Stimulated activated CD8-positive, alpha-beta memory T cell treated with anti-CD3 and anti-CD28 coated beads, Interleukin-7, amount 100 ng/mL, for 24 hours (primary cell): ENCODE measurements at regions not wholly inside any gene's neighbourhood (a gene's known extent, or its start where the extent isn't known, plus 50 kb on each side); places are given as distances from the start of the nearest gene placed in this dataset.
"Not testable (repeated sequence)": the region's sequence is repeated elsewhere in the genome, so short reads cannot be mapped to it uniquely, and the experiment has no call there.

Experiments used
- DNase-seq: peaks from one replicate; pipeline ENCODE4 v3.0.0-alpha.2; 2020; ENCODE audit warnings: low read depth

- no peak for DNase-seq
Observed at GRCh38 chr2:239600001-239600593, 199.3 kb upstream of the HDAC4 start.

- DNase-seq = no peak
Observed at GRCh38 chr2:239599299-239599698, 198.5 kb upstream of the HDAC4 start.

DNA sequence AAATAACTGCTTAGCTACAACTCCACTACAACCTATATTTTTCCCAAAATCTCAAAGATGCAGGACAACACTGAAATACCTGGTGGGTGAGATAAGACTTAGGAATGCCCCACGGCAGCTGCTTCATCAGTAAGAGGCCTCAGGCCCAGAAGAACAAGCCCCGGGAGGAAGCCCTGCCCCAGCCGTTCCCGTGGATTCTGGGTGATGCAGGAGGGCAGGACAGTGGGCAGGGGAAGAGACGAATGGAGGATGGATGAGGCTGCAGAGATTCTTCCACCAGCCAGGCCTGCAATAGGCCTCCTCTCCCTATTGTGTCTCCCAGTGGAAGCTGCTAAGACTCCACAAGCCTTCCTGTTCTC, 197.9 kb upstream of the HDAC4 start:
- no peak for DNase-seq

GRCh38 chr2:239598011-239598731, 197.4 kb upstream of the HDAC4 start:
- DNase-seq = no peak

DNA sequence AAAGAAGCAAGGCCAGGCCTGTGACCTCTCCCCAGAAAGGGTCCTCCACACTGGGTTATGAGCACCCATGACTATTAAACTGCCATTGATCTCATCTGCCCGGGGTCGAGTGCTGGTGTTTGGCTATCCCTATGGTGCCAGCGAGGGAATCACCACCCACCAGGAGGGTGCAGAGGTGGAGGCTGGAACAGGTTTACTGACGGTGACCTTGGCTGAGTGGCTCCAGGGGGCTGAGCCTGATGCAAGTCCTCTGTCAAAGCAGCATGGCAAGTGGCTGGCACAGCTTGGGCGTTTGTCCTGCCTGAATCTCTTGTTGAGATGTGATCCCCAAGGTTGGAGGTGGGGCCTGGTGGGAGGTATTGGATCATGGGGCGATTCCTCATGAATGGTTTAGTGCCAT, 196.4 kb upstream of the HDAC4 start:
- no peak for DNase-seq

- DNase-seq = no peak
Observed at GRCh38 chr2:239596792-239597191, 196.0 kb upstream of the HDAC4 start.

- no peak for DNase-seq
Observed at GRCh38 chr2:239596253-239596652, 195.4 kb upstream of the HDAC4 start.

DNA sequence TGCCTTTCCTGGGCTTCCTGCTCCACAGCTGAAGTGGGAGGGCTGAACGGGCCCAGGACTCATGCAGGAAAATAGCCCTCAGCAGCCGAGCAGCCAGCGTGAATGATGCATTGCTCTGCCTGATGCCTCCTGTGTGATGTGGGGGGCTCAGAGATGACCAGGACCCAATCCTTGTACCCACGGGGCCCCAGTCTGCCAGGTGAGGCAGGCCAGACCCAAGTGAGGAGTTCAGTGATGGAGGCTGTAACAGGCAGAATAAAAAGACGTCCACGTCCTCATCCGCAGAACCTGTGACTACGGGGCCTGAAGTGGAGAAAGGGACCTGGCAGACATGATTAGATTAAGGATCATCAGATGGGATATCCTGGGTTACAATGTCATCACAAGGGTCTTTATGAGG, 194.9 kb upstream of the HDAC4 start:
- no peak for DNase-seq

DNA sequence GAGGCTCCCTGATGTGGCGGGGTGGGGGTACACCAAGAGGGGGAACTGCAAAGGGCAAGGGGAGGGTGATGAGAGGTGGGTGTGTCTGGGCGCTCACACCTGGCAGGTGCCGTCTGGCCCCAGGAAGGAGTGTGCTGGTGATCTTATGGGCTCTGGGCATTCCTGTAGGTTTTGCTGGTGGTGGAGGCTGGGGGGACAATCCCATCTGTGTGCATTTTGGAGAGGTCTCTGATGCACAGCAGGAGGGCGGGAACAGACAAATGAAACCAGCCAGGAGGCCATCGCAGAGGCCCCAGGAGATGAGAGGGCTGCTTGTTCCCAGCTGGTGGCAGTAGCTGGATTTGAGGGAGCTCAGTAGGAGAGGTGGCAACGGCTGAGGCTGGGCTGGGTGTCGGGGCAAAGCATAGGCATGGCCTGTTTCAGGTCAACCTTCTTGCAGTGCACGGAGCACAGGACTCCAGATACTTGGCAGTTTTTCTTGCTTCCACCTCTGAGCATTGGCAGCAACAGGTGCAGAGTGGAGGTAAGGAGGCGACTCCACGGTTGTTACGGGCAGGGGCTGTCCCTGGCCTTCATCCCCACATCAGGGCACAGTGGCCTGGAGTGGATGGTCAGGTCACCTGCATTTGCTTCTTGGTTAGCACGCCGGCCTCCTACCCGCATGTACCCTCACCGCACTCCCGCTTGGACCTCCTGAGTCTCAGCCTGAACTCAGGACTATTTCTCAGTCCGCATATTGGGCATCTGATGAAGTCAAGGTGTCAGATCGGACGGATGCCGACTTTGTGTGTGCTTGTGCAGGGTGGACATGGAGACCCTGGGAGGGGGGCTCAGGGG, 194.2 kb upstream of the HDAC4 start:
- DNase-seq = no peak

DNA sequence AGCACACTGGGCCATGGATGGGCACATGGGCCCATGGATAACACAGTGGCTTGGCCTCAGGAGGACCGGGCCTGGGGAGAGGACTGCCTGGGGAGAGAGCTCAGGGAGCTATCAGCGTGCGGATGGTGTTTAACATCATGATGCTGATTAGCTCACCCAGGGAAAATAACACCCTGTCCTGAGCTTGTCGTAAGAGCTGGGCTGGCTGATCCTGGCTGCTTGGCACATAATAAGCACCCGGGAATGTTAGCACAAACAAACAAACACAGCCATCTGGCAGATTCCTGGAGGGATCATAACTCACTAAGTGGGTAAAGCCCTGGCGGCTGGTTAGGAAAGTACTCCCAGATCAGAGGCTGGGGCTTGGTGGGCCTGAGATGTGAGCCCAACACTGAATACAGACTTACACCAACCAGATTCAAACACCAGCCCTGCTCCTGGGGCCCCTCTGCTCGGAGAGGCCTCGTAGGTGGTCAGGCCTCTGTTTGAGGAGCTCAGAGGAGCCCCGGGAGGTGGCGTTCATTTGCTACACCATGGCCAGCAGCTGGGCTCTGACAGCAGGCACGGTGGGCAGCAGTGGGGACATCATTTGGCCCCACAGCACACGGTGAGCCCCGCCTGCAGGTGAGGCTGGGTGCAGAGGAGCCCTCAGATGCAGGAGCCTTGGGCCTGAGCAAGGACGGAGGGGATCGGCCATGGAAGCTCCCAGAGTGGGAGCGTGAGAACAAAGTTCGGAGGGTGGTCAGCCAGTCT, 193.4 kb upstream of the HDAC4 start:
- DNase-seq = no peak

DNA sequence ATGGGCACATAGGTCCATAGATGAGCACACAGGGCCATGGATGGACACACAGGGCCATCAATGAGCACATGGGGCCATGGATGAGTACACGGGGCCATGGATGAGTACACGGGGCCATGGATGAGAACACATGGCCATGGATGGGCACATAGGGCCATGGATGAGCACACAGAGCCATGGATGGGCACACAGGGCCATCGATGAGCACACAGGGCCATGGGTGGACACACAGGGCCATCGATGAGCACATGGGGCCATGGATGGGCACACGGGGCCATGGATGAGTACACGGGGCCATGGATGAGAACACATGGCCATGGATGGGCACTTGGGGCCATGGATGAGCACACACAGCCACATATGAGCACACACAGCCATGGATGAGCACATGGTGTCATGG, 192.6 kb upstream of the HDAC4 start:
- no peak for DNase-seq

DNA sequence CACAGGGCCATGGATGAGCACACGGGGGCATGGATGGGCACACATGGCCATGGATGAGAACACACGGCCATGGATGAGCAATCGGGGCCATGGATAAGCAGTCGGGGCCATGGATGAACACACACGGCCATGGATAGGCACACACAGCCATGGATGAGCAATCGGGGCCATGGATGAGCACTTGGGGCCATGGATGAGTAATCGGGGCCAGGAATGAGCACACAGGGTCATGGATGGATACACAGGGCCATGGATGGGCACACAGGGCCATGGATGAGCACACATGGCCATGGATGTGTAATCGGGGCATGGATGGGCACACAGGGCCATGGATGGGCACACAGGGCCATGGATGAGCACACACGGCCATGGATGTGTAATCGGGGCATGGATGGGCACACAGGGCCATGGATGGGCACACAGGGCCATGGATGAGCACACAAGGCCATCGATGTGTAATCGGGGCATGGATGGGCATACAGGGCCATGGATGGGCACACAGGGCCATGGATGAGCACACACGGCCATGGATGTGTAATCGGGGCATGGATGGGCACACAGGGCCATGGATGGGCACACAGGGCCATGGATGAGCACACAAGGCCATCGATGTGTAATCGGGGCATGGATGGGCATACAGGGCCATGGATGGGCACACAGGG, 191.9 kb upstream of the HDAC4 start:
- not testable (repeated sequence) for DNase-seq

DNA sequence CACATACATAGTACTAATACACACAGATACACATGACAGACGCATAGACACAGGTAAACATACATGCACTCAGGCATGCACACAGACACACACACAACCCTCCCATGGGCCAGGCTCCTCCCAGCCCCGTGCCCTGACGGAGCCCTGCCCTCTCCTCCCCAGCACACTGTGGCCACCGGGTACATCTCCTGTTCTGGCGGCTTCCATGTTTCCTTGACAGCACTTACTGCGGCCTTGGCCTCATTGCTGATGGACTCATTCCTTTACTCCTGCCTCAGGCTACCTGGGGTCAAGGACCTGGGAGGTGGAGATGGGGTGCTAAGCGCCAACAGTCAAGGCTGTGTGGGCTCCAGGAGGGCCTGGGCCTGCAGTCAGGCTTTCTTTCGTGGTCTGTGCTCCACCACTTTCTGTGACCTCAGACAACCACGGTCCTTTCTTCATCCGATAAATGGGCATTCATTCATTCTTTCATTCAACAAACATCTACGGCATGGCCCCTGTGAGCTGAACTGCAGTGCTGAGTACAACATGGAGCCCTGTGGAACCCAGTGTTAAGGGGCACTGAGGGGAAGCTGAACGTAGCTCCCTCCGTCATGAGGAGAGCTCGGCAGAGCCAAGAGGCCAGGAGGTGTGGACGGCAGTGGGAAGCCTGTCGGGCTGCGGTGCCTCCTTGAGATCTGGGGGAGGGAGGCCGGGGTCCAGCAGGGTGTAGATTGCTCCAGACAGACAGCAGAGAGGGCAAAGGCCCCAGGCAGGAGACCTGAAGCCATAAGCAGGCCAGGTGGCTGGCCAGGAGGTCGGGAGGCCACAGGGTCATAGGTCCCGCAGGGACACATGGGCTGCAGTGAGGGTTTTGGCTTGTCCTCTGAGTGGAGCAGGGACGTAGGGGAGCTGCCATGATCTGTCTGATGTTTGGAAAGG, 190.4 kb upstream of the HDAC4 start:
- DNase-seq = no peak

- no peak for DNase-seq
Observed at GRCh38 chr2:239590276-239590675, 189.5 kb upstream of the HDAC4 start.

DNA sequence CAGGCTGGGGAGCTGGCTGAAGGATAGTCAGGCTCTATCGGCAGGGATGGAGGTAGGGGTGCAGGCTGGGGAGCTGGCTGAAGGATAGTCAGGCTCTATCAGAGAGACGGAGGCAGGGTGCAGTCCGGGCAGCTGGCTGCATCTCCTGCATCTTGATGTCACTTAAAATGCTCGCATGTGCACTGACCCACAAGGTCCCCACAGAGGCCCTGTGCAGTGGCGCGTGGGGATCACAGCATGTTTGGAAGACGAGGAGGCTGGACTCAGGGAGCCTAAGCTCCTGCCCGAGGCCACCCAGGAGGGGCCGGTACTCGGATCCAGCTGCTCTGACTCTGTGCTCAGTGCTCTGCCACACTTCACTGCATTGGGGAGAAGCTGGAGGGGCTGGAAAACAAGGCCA, 189.0 kb upstream of the HDAC4 start:
- no peak for DNase-seq

DNA sequence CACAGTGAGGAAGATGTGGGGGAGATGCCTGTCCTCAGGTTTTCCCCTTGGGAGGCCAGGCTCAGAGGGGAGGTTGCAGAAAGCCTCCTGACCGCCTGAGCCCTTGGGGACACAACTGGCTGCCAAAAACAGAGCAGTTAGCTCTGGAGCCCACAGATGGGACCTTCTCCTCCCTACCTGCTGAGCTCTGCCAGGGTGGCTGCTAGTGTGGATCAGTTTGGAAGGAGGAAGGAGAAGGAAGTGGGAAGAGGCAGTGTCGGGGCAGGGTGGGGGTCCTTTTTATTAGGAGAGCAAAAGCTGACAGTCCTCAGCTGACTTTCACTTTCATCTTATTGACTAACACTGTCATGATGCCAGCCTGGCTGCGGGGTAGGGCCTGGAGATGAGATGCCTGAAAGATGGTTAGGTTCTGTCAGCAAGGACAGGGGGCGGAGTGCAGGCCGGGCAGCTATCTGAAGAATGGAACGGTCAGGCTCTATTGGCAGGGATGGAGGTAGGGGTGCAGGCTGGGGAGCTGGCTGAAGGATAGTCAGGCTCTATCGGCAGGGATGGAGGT, 188.5 kb upstream of the HDAC4 start:
- no peak for DNase-seq

GRCh38 chr2:239588451-239589269, 187.8 kb upstream of the HDAC4 start:
- DNase-seq = no peak

DNA sequence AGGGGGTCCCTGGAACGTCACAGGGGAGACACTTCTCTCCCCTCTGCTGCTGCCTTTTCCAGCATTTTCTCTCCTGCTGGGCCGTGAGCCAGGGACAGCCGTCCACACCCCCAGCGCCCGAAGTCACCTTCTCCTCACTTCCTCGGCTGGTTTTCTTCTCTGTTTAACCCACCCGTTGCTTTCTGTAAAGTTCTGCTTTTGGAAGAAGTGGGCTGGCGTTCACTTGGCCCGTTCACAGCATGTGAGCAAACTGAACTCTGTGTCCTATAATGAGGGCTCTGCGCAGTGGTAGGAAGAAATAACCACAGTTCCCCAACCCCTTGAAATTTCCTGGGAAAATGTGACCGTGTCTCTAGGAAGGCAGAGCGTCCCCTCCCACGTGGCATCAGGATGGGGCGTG, 187.0 kb upstream of the HDAC4 start:
- no peak for DNase-seq

GRCh38 chr2:239587311-239587731, 186.5 kb upstream of the HDAC4 start:
- DNase-seq = no peak
